ENCODE measurements at regions not wholly inside any gene's neighbourhood (a gene's known extent, or its start where the extent isn't known, plus 50 kb on each side); places are given as distances from the start of the nearest gene placed in this dataset.

DNA sequence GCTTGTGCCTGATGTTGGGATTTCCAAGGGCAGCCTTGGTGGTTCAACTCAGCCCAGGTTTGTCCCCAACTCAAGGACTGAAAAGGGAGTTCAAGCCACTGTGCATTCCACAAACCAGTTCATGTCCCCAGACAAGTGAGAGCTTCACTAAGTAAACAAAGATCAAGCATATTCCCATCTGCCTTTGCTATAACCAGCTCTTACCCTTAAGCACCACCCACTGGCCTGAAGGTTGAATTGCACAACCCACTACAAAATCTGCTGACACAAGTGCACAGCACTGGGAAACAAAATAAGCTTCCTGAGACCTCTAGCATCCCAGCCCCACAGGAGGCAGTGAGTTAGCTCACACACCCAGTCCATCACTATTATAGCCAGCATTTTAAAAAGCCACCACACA, 516.7 kb downstream of the NR4A2 start:
- TF ChIP-seq POLR2AphosphoS5 (IDR thresholded peaks at IDR 0.05; ENCODE audit: borderline replicate concordance, low read depth, low read length) (no peak), EZH2 (IDR thresholded peaks at IDR 0.05) (no peak), FOXP2 (optimal IDR thresholded peaks at IDR 0.05; ENCODE audit: control extremely low read depth, extremely low read length, insufficient read depth) (no peak)
